ENCODE measurements at regions not wholly inside any gene's neighbourhood (a gene's known extent, or its start where the extent isn't known, plus 50 kb on each side); places are given as distances from the start of the nearest gene placed in this dataset.

- peak; percentile 87 for TF ChIP-seq RAD21 (IDR thresholded peaks at IDR 0.05; ENCODE audit: low read depth)
- no peak for TF ChIP-seq CEBPB (IDR thresholded peaks at IDR 0.05)
- no peak for TF ChIP-seq ZBTB7A (IDR thresholded peaks at IDR 0.05; ENCODE audit: low read depth)
Observed at GRCh38 chr14:46048127-46048526, 603.5 kb downstream of the RPL10L start.

GRCh38 chr14:46036099-46036498, 615.5 kb downstream of the RPL10L start:
- no peak for TF ChIP-seq EP300 (IDR thresholded peaks at IDR 0.05; ENCODE audit: borderline replicate concordance)
- TF ChIP-seq TEAD4 (IDR thresholded peaks at IDR 0.05) = no peak
- TF ChIP-seq TCF12 (IDR thresholded peaks at IDR 0.05; ENCODE audit: low read depth) = no peak

GRCh38 chr14:46034305-46034704, 617.3 kb downstream of the RPL10L start:
- no peak for TF ChIP-seq FOXM1 (IDR thresholded peaks at IDR 0.05; ENCODE audit: borderline replicate concordance, low read depth)
- no peak for TF ChIP-seq EGR1 (IDR thresholded peaks at IDR 0.05)
- no peak for TF ChIP-seq MAX (IDR thresholded peaks at IDR 0.05)
- TF ChIP-seq EP300 (IDR thresholded peaks at IDR 0.05; ENCODE audit: borderline replicate concordance) = no peak

GRCh38 chr14:46018846-46019420, 632.6 kb downstream of the RPL10L start:
- TF ChIP-seq MAX (IDR thresholded peaks at IDR 0.05) = no peak
- TF ChIP-seq CEBPB (IDR thresholded peaks at IDR 0.05) = no peak
- no peak for TF ChIP-seq TEAD4 (IDR thresholded peaks at IDR 0.05)
- no peak for TF ChIP-seq EP300 (IDR thresholded peaks at IDR 0.05; ENCODE audit: borderline replicate concordance)
- TF ChIP-seq EGR1 (IDR thresholded peaks at IDR 0.05) = no peak
- no peak for TF ChIP-seq FOXM1 (IDR thresholded peaks at IDR 0.05; ENCODE audit: borderline replicate concordance, low read depth)
- no peak for TF ChIP-seq NFIC (IDR thresholded peaks at IDR 0.05)
- TF ChIP-seq USF1 (IDR thresholded peaks at IDR 0.05) = no peak
- TF ChIP-seq CREB1 (IDR thresholded peaks at IDR 0.05; ENCODE audit: low read depth) = no peak

- no peak for TF ChIP-seq TCF12 (IDR thresholded peaks at IDR 0.05; ENCODE audit: low read depth)
- no peak for TF ChIP-seq FOXM1 (IDR thresholded peaks at IDR 0.05; ENCODE audit: borderline replicate concordance, low read depth)
- no peak for TF ChIP-seq MAX (IDR thresholded peaks at IDR 0.05)
- TF ChIP-seq TAF1 (IDR thresholded peaks at IDR 0.05; ENCODE audit: low read depth) = no peak
- TF ChIP-seq CREB1 (IDR thresholded peaks at IDR 0.05; ENCODE audit: low read depth) = no peak
- no peak for TF ChIP-seq EGR1 (IDR thresholded peaks at IDR 0.05)
- TF ChIP-seq TEAD4 (IDR thresholded peaks at IDR 0.05) = no peak
- TF ChIP-seq ZBTB7A (IDR thresholded peaks at IDR 0.05; ENCODE audit: low read depth) = no peak
- TF ChIP-seq CEBPB (IDR thresholded peaks at IDR 0.05) = no peak
- TF ChIP-seq USF1 (IDR thresholded peaks at IDR 0.05) = no peak
- no peak for TF ChIP-seq NFIC (IDR thresholded peaks at IDR 0.05)
- no peak for TF ChIP-seq RAD21 (IDR thresholded peaks at IDR 0.05; ENCODE audit: low read depth)
- no peak for TF ChIP-seq EP300 (IDR thresholded peaks at IDR 0.05; ENCODE audit: borderline replicate concordance)
- TF ChIP-seq REST (IDR thresholded peaks at IDR 0.05; ENCODE audit: low read depth) = no peak
- no peak for TF ChIP-seq YY1 (IDR thresholded peaks at IDR 0.05; ENCODE audit: low read depth)
Observed at GRCh38 chr14:46008348-46008747, 643.2 kb downstream of the RPL10L start.

GRCh38 chr14:45998554-45998953, 653.0 kb downstream of the RPL10L start:
- no peak for TF ChIP-seq EGR1 (IDR thresholded peaks at IDR 0.05)
- no peak for TF ChIP-seq YY1 (IDR thresholded peaks at IDR 0.05; ENCODE audit: low read depth)
- TF ChIP-seq REST (IDR thresholded peaks at IDR 0.05; ENCODE audit: low read depth) = no peak
- no peak for TF ChIP-seq USF1 (IDR thresholded peaks at IDR 0.05)
- no peak for TF ChIP-seq TEAD4 (IDR thresholded peaks at IDR 0.05)
- TF ChIP-seq TCF12 (IDR thresholded peaks at IDR 0.05; ENCODE audit: low read depth) = no peak
- no peak for TF ChIP-seq NFIC (IDR thresholded peaks at IDR 0.05)
- no peak for TF ChIP-seq CEBPB (IDR thresholded peaks at IDR 0.05)
- no peak for TF ChIP-seq EP300 (IDR thresholded peaks at IDR 0.05; ENCODE audit: borderline replicate concordance)
- TF ChIP-seq ZBTB7A (IDR thresholded peaks at IDR 0.05; ENCODE audit: low read depth) = no peak
- TF ChIP-seq TAF1 (IDR thresholded peaks at IDR 0.05; ENCODE audit: low read depth) = no peak
- no peak for TF ChIP-seq FOXM1 (IDR thresholded peaks at IDR 0.05; ENCODE audit: borderline replicate concordance, low read depth)
